Amygdala (tissue), 56 donors: ENCODE measurements at regions not wholly inside any gene's neighbourhood (a gene's known extent, or its start where the extent isn't known, plus 50 kb on each side); places are given as distances from the start of the nearest gene placed in this dataset.

Experiments
- DNase-seq, 56 donors: peaks; one replicate each; lab custom pipeline; 2025; lab: John Stamatoyannopoulos, UW

GRCh38 chr2:6359964-6360363 is 505.7 kb downstream of the CMPK2 start:
- DNase-seq, result no peak

GRCh38 chr2:6362671-6363450 is 502.8 kb downstream of the CMPK2 start:
- DNase-seq, result no peak

GRCh38 chr2:6368281-6368680 is 497.4 kb downstream of the CMPK2 start:
- no peak for DNase-seq

- no peak for DNase-seq
Observed at GRCh38 chr2:6369266-6369665, 496.4 kb downstream of the CMPK2 start.

- peak in 1 of 56 donors; percentile 1 for DNase-seq
Observed at GRCh38 chr2:6370753-6371551, 494.8 kb downstream of the CMPK2 start.

- no peak for DNase-seq
Observed at GRCh38 chr2:6372317-6372901, 493.3 kb downstream of the CMPK2 start.

- DNase-seq, result no peak
Observed at GRCh38 chr2:6381326-6381725, 484.4 kb downstream of the CMPK2 start.

GRCh38 chr2:6384341-6384740 is 481.4 kb downstream of the CMPK2 start:
- DNase-seq, result no peak

- DNase-seq, result no peak
Observed at GRCh38 chr2:6392354-6392753, 473.4 kb downstream of the CMPK2 start.

- DNase-seq, result no peak
Observed at GRCh38 chr2:6392966-6393365, 472.7 kb downstream of the CMPK2 start.

GRCh38 chr2:6393819-6394218 is 471.9 kb downstream of the CMPK2 start:
- DNase-seq, result no peak

GRCh38 chr2:6394276-6394675 is 471.4 kb downstream of the CMPK2 start:
- no peak for DNase-seq

GRCh38 chr2:6398421-6398820 is 467.3 kb downstream of the CMPK2 start:
- DNase-seq, result no peak

- no peak for DNase-seq
Observed at GRCh38 chr2:6401301-6401700, 464.4 kb downstream of the CMPK2 start.

GRCh38 chr2:6408057-6408456 is 457.6 kb downstream of the CMPK2 start:
- DNase-seq, result no peak

GRCh38 chr2:6410313-6410712 is 455.4 kb downstream of the CMPK2 start:
- DNase-seq, result no peak

GRCh38 chr2:6412533-6413091 is 453.1 kb downstream of the CMPK2 start:
- DNase-seq, result no peak

- DNase-seq, result no peak
Observed at GRCh38 chr2:6417050-6417449, 448.7 kb downstream of the CMPK2 start.

GRCh38 chr2:6418291-6418690 is 447.4 kb downstream of the CMPK2 start:
- no peak for DNase-seq

GRCh38 chr2:6421138-6421730 is 444.5 kb downstream of the CMPK2 start:
- no peak for DNase-seq

GRCh38 chr2:6421888-6422287 is 443.8 kb downstream of the CMPK2 start:
- no peak for DNase-seq
